Hepatocyte (in vitro differentiated cells): ENCODE measurements at regions not wholly inside any gene's neighbourhood (a gene's known extent, or its start where the extent isn't known, plus 50 kb on each side); places are given as distances from the start of the nearest gene placed in this dataset.

Source experiments
- DNase-seq: peaks from one replicate; pipeline ENCODE4 v3.0.0-alpha.2; 2016; ENCODE audit warnings: low spot score
- H2AFZ ChIP-seq: fragments of 200-600 bp; sonication (generic); 2 replicates; pipeline ENCODE4 v1.6.0; 2016; ENCODE audit warnings: antibody characterized with exemption, mild to moderate bottlenecking
- H3K27ac ChIP-seq: fragments of 200-600 bp; sonication (generic); 2 replicates; pipeline ENCODE4 v1.5.1; 2016; ENCODE audit warnings: mild to moderate bottlenecking
- H3K27me3 ChIP-seq: fragments of 200-600 bp; sonication (generic); 2 replicates; pipeline ENCODE4 v1.6.1; 2016
- H3K36me3 ChIP-seq: fragments of 200-600 bp; sonication (generic); replicated peaks from 2 replicates; pipeline ENCODE4 v1.5.1; 2016; ENCODE audit warnings: low read depth; ENCODE audit not compliant: insufficient read depth
- H3K4me1 ChIP-seq: fragments of 200-600 bp; sonication (generic); 2 replicates; pipeline ENCODE4 v1.5.1; 2016; ENCODE audit warnings: mild to moderate bottlenecking, moderate library complexity; ENCODE audit not compliant: insufficient read depth
- H3K4me2 ChIP-seq: fragments of 200-600 bp; sonication (generic); 2 replicates; pipeline ENCODE4 v1.6.0; 2016
- H3K4me3 ChIP-seq: fragments of 200-600 bp; sonication (generic); 2 replicates; pipeline ENCODE4 v1.5.1; 2016; ENCODE audit warnings: mild to moderate bottlenecking
- H3K79me2 ChIP-seq: fragments of 200-600 bp; sonication (generic); 2 replicates; pipeline ENCODE4 v1.6.0; 2017; ENCODE audit warnings: mild to moderate bottlenecking
- H3K9me2 ChIP-seq: fragments of 200-600 bp; sonication (generic); replicated peaks from 2 replicates; pipeline ENCODE4 v1.6.0; 2017; ENCODE audit warnings: mild to moderate bottlenecking; ENCODE audit not compliant: insufficient read depth
- H3K9me3 ChIP-seq: fragments of 200-600 bp; sonication (generic); 2 replicates; pipeline ENCODE4 v1.5.1; 2016; ENCODE audit warnings: low read depth, mild to moderate bottlenecking
- H4K20me1 ChIP-seq: fragments of 200-600 bp; sonication (generic); 2 replicates; pipeline ENCODE4 v1.6.0; 2016; ENCODE audit warnings: mild to moderate bottlenecking; ENCODE audit not compliant: insufficient read depth, poor library complexity, severe bottlenecking
- EZH2 ChIP-seq: fragments of 200-600 bp; sonication (generic); IDR thresholded peaks from 2 replicates; pipeline ENCODE4 v1.6.1; 2016; ENCODE audit warnings: antibody characterized with exemption, mild to moderate bottlenecking, borderline replicate concordance
- EZH2phosphoT487 ChIP-seq: fragments of 200-600 bp; sonication (generic); IDR thresholded peaks from one replicate; pipeline ENCODE4 v1.6.1; 2018; ENCODE audit warnings: antibody characterized with exemption, mild to moderate bottlenecking, low read depth, moderate library complexity; ENCODE audit not compliant: unreplicated experiment, severe bottlenecking
- WGBS: methylation state at CpG from one replicate; pipeline ENCODE4 v1.1.6; 2016; ENCODE audit warnings: low lambda C conversion rate; ENCODE audit errors: missing lambda C conversion rate; 5-methylcytosine and 5-hydroxymethylcytosine counted together
- TF ChIP-seq, protein P1 (sequence below): fragments of 200-600 bp; sonication (generic); IDR thresholded peaks from 2 replicates; pipeline ENCODE4 v1.5.1; 2016; ENCODE audit warnings: antibody characterized with exemption, mild to moderate bottlenecking; ENCODE audit not compliant: poor library complexity

DNA sequence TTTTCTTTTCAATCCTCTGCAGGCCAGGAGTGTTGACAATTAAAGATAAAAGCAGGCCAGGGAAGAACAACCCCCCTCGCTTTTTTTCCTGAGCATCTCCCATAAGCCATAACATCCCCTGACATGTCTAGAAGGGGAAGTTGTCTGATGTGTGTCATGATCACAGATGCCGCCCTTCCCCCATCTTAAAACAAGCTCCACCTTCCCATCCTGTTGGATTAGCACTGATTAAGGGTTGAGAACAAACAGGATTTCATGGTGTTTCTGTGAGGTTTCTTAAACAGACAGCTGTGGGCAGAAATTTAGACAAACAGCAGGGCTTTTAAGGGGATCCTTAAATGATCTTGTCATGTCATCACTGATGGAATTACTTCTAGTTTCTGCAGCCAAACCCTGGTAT lies 59.4 kb upstream of the UPP2 start:
- DNase-seq, result no peak
- Histone ChIP-seq H2AFZ (no peak overlapping the region), H3K27ac (no peak overlapping the region)

DNA sequence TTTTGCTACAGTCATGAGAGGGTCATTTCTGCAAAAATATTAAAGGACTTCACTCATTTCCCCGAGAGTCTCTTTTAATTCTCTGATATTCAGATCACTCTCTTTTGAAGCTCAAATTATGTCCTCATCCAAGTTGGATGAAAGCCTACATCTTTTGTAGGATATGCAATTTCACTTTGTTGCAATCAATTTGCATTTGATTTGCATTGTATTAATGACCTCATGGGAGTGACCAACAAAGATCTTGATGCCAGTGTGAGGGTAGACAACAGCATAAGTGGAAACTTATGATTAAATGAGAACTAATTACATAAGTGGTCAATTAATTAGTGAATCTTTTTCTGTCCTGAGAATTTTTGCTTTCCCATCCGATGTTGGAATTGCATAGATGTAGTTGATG lies 60.3 kb upstream of the UPP2 start:
- no peaks in the 10 kb centered on the region for H3K4me1 ChIP-seq
- H3K27me3 ChIP-seq, result no peaks in the 10 kb centered on the region
- DNase-seq, result no peak
- no peaks in the 10 kb centered on the region for H3K36me3 ChIP-seq
- H4K20me1 ChIP-seq, result no peaks in the 10 kb centered on the region
- no peak overlapping the region for H3K4me2 ChIP-seq
- no peak overlapping the region for H2AFZ ChIP-seq
- H3K9me2 ChIP-seq, result no peaks in the 10 kb centered on the region
- H3K9me3 ChIP-seq, result no peaks in the 10 kb centered on the region
- H3K27ac ChIP-seq, result no peak overlapping the region
- no peak overlapping the region for H3K4me3 ChIP-seq
- no peaks in the 10 kb centered on the region for H3K79me2 ChIP-seq
- 93% methylated on average over 2 of the region's 2 CpGs for WGBS
- TF ChIP-seq EZH2phosphoT487, result no peak
- TF ChIP-seq, protein P1, sequence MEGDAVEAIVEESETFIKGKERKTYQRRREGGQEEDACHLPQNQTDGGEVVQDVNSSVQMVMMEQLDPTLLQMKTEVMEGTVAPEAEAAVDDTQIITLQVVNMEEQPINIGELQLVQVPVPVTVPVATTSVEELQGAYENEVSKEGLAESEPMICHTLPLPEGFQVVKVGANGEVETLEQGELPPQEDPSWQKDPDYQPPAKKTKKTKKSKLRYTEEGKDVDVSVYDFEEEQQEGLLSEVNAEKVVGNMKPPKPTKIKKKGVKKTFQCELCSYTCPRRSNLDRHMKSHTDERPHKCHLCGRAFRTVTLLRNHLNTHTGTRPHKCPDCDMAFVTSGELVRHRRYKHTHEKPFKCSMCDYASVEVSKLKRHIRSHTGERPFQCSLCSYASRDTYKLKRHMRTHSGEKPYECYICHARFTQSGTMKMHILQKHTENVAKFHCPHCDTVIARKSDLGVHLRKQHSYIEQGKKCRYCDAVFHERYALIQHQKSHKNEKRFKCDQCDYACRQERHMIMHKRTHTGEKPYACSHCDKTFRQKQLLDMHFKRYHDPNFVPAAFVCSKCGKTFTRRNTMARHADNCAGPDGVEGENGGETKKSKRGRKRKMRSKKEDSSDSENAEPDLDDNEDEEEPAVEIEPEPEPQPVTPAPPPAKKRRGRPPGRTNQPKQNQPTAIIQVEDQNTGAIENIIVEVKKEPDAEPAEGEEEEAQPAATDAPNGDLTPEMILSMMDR, result no peak
- TF ChIP-seq EZH2, result no peak

More for the DNA sequence above, 59.4 kb upstream of the UPP2 start:
- Histone ChIP-seq H3K4me2 (no peak overlapping the region), H3K36me3 (no peaks in the 10 kb centered on the region), H3K27me3 (no peaks in the 10 kb centered on the region), H3K9me3 (no peaks in the 10 kb centered on the region), H3K4me3 (no peak overlapping the region), H3K4me1 (no peaks in the 10 kb centered on the region), H3K9me2 (no peaks in the 10 kb centered on the region), H3K79me2 (no peaks in the 10 kb centered on the region), H4K20me1 (no peaks in the 10 kb centered on the region)
- WGBS, result 33% methylated on average over 2 of the region's 2 CpGs
- TF ChIP-seq, protein P1, result no peak
- TF ChIP-seq EZH2, result no peak
- TF ChIP-seq EZH2phosphoT487, result no peak

DNA sequence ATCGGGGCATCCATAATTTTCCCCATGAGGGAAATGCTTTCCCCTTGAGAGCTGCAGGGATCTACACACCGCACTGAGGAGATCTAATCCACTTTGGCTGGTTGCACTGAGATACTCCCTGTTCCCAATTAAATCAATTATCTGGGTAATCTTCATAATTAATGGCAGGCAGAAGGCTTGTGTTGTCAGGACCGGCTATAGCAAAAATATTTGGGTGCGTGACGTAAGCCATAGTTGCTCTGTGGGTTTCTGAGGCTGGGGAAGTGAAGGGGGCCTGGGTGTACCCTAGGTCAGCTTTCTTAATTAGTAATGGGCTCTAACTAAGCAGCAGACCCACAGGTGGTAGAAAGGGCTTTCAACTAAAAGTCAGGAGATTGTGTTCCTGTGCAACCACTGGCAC lies 62.8 kb upstream of the UPP2 start:
- H3K4me2 ChIP-seq, result no peak overlapping the region
- no peaks in the 10 kb centered on the region for H3K79me2 ChIP-seq
- no peak overlapping the region for H2AFZ ChIP-seq
- no peaks in the 10 kb centered on the region for H4K20me1 ChIP-seq
- no peaks in the 10 kb centered on the region for H3K9me2 ChIP-seq
- H3K27me3 ChIP-seq, result peaks cover 4% of the 10 kb centered on the region
- TF ChIP-seq EZH2 (no peak), EZH2phosphoT487 (no peak)
- TF ChIP-seq, protein P1, result no peak
- H3K27ac ChIP-seq, result no peak overlapping the region
- 91% methylated on average over 5 of the region's 5 CpGs for WGBS
- no peaks in the 10 kb centered on the region for H3K9me3 ChIP-seq
- H3K4me1 ChIP-seq, result no peaks in the 10 kb centered on the region
- H3K4me3 ChIP-seq, result no peak overlapping the region
- DNase-seq, result no peak
- H3K36me3 ChIP-seq, result no peaks in the 10 kb centered on the region
